SU-DHL-6 (cell line): ENCODE measurements at regions not wholly inside any gene's neighbourhood (a gene's known extent, or its start where the extent isn't known, plus 50 kb on each side); places are given as distances from the start of the nearest gene placed in this dataset.

ENCODE experiments used
- H2AFZ ChIP-seq: fragments of 200-600 bp; sonication (generic); 2 replicates; pipeline ENCODE4 v1.6.1; 2014; ENCODE audit warnings: low read depth, mild to moderate bottlenecking, moderate library complexity, mixed read lengths, antibody characterized with exemption, low read length; ENCODE audit not compliant: severe bottlenecking
- H3F3A ChIP-seq: fragments of 200-600 bp; shearing (Covaris generic); 2 replicates; pipeline ENCODE4 v1.6.0; 2016; ENCODE audit warnings: antibody characterized with exemption, mild to moderate bottlenecking; ENCODE audit not compliant: insufficient read depth
- H3K27ac ChIP-seq: fragments of 200-600 bp; sonication (generic); 2 replicates; pipeline ENCODE4 v1.5.1; 2016; ENCODE audit warnings: low read depth, mild to moderate bottlenecking, low read length, moderate library complexity, mixed read lengths
- H3K27me3 ChIP-seq: fragments of 200-600 bp; sonication (generic), shearing (Covaris generic); 2 replicates; pipeline ENCODE4 v1.6.0; 2014; ENCODE audit warnings: mild to moderate bottlenecking, low read length
- H3K36me3 ChIP-seq: fragments of 200-600 bp; sonication (generic); 2 replicates; pipeline ENCODE4 v1.6.1; 2014; ENCODE audit warnings: mild to moderate bottlenecking, low read length, mixed read lengths
- H3K4me2 ChIP-seq: fragments of 300-600, 200-600 bp; shearing (Covaris generic), sonication (generic); 2 replicates; pipeline ENCODE4 v1.6.0; 2014; ENCODE audit warnings: low read length, low read depth, mild to moderate bottlenecking; ENCODE audit not compliant: poor library complexity, severe bottlenecking
- H3K4me3 ChIP-seq: fragments of 200-600 bp; sonication (generic); 2 replicates; pipeline ENCODE4 v1.5.1; 2014; ENCODE audit warnings: antibody characterized with exemption, low read length, mild to moderate bottlenecking, mixed read lengths; ENCODE audit not compliant: insufficient read depth, poor library complexity, severe bottlenecking
- H3K79me2 ChIP-seq: fragments of 200-600 bp; sonication (generic); 2 replicates; pipeline ENCODE4 v1.6.1; 2014; ENCODE audit warnings: mild to moderate bottlenecking, low read length, moderate library complexity; ENCODE audit not compliant: insufficient read depth
- H3K9ac ChIP-seq: fragments of 200-600 bp; sonication (generic); 2 replicates; pipeline ENCODE4 v1.7.0; 2014; ENCODE audit warnings: mild to moderate bottlenecking, low read length
- H3K9me2 ChIP-seq: fragments of 200-600 bp; sonication (generic); replicated peaks from 2 replicates; pipeline ENCODE4 v1.6.1; 2014; ENCODE audit warnings: low read length; ENCODE audit not compliant: insufficient read depth
- H3K9me3 ChIP-seq: fragments of 200-600 bp; sonication (generic); 2 replicates; pipeline ENCODE4 v1.6.1; 2014; ENCODE audit warnings: low read length, mixed read lengths; ENCODE audit not compliant: insufficient read depth
- H4K20me1 ChIP-seq: fragments of 200-600 bp; sonication (generic); 2 replicates; pipeline ENCODE4 v1.6.1; 2014; ENCODE audit warnings: low read depth, mild to moderate bottlenecking, antibody characterized with exemption, low read length, moderate library complexity, mixed read lengths
- EZH2phosphoT487 ChIP-seq: fragments of 200-600 bp; sonication (generic), shearing (Covaris generic); conservative IDR thresholded peaks from 2 replicates; pipeline ENCODE4 v1.6.1; 2018; ENCODE audit warnings: mild to moderate bottlenecking, antibody characterized with exemption, low read length, moderate library complexity, mixed read lengths
- TF ChIP-seq, protein P1 (sequence below): fragments of 200-600 bp; sonication (generic); IDR thresholded peaks from one replicate; pipeline ENCODE4 v1.5.1; 2017; ENCODE audit warnings: antibody characterized with exemption, mild to moderate bottlenecking, low read length, moderate library complexity; ENCODE audit not compliant: insufficient read depth, poor library complexity, severe bottlenecking

DNA sequence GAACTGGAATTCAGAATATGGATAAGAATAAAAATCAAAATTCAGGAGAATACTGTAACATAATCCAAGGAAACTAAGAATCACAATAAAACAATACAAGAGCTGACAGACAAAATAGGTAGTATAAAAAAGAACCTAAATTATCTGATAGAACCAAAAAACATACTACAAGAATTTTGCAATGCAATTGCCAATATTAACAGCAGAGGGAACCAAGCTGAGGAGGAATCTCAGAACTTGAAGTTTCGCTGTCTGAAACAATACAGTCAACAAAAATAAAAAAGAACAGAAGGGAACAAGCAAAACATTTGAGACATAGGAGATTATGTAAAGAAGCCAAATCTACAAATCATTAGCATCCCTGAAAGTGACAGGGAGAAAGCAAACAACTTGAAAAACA is 84.1 kb upstream of the GALNT13 start:
- H3K4me2 ChIP-seq = no peak overlapping the region
- H3K4me3 ChIP-seq = no peak overlapping the region
- no peaks in the 10 kb centered on the region for H3K36me3 ChIP-seq
- H3K9me3 ChIP-seq = no peaks in the 10 kb centered on the region
- no peak for TF ChIP-seq EZH2phosphoT487
- TF ChIP-seq, protein P1, sequence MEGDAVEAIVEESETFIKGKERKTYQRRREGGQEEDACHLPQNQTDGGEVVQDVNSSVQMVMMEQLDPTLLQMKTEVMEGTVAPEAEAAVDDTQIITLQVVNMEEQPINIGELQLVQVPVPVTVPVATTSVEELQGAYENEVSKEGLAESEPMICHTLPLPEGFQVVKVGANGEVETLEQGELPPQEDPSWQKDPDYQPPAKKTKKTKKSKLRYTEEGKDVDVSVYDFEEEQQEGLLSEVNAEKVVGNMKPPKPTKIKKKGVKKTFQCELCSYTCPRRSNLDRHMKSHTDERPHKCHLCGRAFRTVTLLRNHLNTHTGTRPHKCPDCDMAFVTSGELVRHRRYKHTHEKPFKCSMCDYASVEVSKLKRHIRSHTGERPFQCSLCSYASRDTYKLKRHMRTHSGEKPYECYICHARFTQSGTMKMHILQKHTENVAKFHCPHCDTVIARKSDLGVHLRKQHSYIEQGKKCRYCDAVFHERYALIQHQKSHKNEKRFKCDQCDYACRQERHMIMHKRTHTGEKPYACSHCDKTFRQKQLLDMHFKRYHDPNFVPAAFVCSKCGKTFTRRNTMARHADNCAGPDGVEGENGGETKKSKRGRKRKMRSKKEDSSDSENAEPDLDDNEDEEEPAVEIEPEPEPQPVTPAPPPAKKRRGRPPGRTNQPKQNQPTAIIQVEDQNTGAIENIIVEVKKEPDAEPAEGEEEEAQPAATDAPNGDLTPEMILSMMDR = no peak
- H3K79me2 ChIP-seq = no peaks in the 10 kb centered on the region
- H3F3A ChIP-seq = no peaks in the 10 kb centered on the region
- H3K27me3 ChIP-seq = no peaks in the 10 kb centered on the region
- no peaks in the 10 kb centered on the region for H3K9me2 ChIP-seq
- no peak overlapping the region for H3K27ac ChIP-seq
- H2AFZ ChIP-seq = no peak overlapping the region
- H4K20me1 ChIP-seq = no peaks in the 10 kb centered on the region
- no peak overlapping the region for H3K9ac ChIP-seq

DNA sequence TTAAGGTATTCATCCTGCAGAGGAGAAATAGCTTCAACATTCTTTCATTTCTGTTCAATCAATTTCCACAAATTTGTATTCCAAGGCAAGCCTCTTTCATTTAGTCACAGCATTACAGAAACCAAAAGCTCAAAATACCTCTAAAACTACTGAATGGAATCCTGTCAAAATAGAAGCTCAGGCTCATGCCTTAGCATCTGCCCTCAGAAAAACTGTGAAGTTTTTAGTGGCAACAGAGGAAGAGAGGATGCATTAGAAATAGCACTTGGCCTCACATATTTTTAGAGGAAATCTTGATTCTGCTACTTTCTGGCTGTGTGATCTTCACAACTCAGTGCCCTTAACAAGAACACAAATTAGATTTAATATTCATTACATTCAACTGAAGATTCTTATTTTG is 69.1 kb upstream of the GALNT13 start:
- no peak overlapping the region for H3K9ac ChIP-seq
- no peaks in the 10 kb centered on the region for H3K79me2 ChIP-seq
- no peaks in the 10 kb centered on the region for H3K27me3 ChIP-seq
- H4K20me1 ChIP-seq = no peaks in the 10 kb centered on the region
- H2AFZ ChIP-seq = no peak overlapping the region
- H3K4me3 ChIP-seq = no peak overlapping the region
- H3K9me3 ChIP-seq = no peaks in the 10 kb centered on the region
- H3K4me2 ChIP-seq = no peak overlapping the region
- H3K9me2 ChIP-seq = no peaks in the 10 kb centered on the region
- no peak overlapping the region for H3K27ac ChIP-seq
- no peak for TF ChIP-seq EZH2phosphoT487
- TF ChIP-seq, protein P1 = no peak
- no peaks in the 10 kb centered on the region for H3F3A ChIP-seq
- no peaks in the 10 kb centered on the region for H3K36me3 ChIP-seq

DNA sequence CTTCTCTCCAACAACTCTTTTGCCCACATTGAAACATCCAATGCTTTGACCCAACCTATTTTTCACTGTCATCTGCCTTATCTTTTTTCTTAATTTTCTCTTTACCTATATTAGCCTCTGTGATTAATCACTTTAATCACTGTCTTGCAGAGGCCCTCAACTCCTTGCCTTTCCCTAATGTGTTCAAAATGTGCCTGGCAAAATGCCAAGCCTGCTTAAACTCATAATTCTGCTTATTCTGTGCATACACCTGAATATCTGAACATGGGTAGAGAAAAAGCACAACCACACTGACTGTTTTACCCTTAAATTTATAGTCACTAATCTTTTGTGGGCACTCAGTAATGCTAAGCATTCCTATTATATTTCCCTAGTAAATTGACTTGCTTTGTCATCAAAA is 63.0 kb upstream of the GALNT13 start:
- Histone ChIP-seq H3K9me2 (no peaks in the 10 kb centered on the region), H4K20me1 (no peaks in the 10 kb centered on the region), H3K9ac (no peak overlapping the region), H3K9me3 (no peaks in the 10 kb centered on the region), H2AFZ (no peak overlapping the region), H3K79me2 (no peaks in the 10 kb centered on the region), H3K27ac (no peak overlapping the region), H3K27me3 (no peaks in the 10 kb centered on the region; the same call in 1 of the 2 replicates), H3F3A (no peaks in the 10 kb centered on the region), H3K4me3 (no peak overlapping the region), H3K4me2 (no peak overlapping the region), H3K36me3 (no peaks in the 10 kb centered on the region)
- no peak for TF ChIP-seq EZH2phosphoT487
- TF ChIP-seq, protein P1 = no peak
